GM12878 (cell line): ENCODE measurements at regions not wholly inside any gene's neighbourhood (a gene's known extent, or its start where the extent isn't known, plus 50 kb on each side); places are given as distances from the start of the nearest gene placed in this dataset.

Experiments used
- ESRRA ChIP-seq: IDR thresholded peaks from 2 replicates; pipeline ENCODE4 v1.6.1; 2012; ENCODE audit warnings: mild to moderate bottlenecking, low read length, improper control_type of control experiment
- EZH2 ChIP-seq: IDR thresholded peaks from 2 replicates; pipeline ENCODE4 v1.6.1; 2012; ENCODE audit warnings: low read depth, mild to moderate bottlenecking, control low read depth, inconsistent platforms, low read length, borderline replicate concordance; ENCODE audit not compliant: control insufficient read depth
- GABPA ChIP-seq: IDR thresholded peaks from 2 replicates; pipeline ENCODE4 v1.6.1; 2014; ENCODE audit warnings: antibody characterized with exemption, low read depth, mild to moderate bottlenecking, inconsistent platforms
- HCFC1 ChIP-seq: fragments of 150-350 bp; IDR thresholded peaks from 2 replicates; pipeline ENCODE4 v1.6.1; 2014; ENCODE audit warnings: low read length
- POLR2A ChIP-seq: IDR thresholded peaks from 2 replicates; pipeline ENCODE4 v1.6.1; 2011; ENCODE audit warnings: low read depth, mild to moderate bottlenecking, low read length
- POLR2AphosphoS2 ChIP-seq: IDR thresholded peaks from 2 replicates; pipeline ENCODE4 v1.6.1; 2011; ENCODE audit warnings: low read depth, mild to moderate bottlenecking, low read length, improper control_type of control experiment, moderate library complexity
- SPI1 ChIP-seq: IDR thresholded peaks from 2 replicates; pipeline ENCODE4 v1.6.1; 2011; ENCODE audit warnings: low read depth, mild to moderate bottlenecking, low read length, moderate library complexity, borderline replicate concordance; ENCODE audit not compliant: insufficient read depth
- SREBF2 ChIP-seq: IDR thresholded peaks from 2 replicates; pipeline ENCODE4 v1.6.1; 2012; ENCODE audit warnings: mild to moderate bottlenecking, low read length
- TAF1 ChIP-seq: IDR thresholded peaks from 2 replicates; pipeline ENCODE4 v1.6.1; 2011; ENCODE audit warnings: mild to moderate bottlenecking, low read depth, low read length, borderline replicate concordance
- YY1 ChIP-seq: IDR thresholded peaks from 2 replicates; pipeline ENCODE4 v1.6.1; 2011; ENCODE audit warnings: low read depth, mild to moderate bottlenecking, low read length
- TF ChIP-seq, protein P1 (sequence below), 3 experiments: IDR thresholded peaks in 2 of 3; conservative IDR thresholded peaks in 1 of 3; 2 replicates each; pipeline ENCODE4 v1.5.1; 2011; ENCODE audit warnings: low read depth in 3 of 3, low read length in 3 of 3, mild to moderate bottlenecking in 3 of 3, control low read depth in 2 of 3, moderate library complexity in 2 of 3, inconsistent platforms in 1 of 3, mixed read lengths in 1 of 3; ENCODE audit not compliant: control insufficient read depth in 2 of 3, insufficient read depth in 1 of 3; ENCODE audit errors: extremely low read depth in 1 of 3
- TF ChIP-seq, protein P2 (sequence below): IDR thresholded peaks from 2 replicates; pipeline ENCODE4 v1.6.1; 2012; ENCODE audit warnings: low read depth, low read length, improper control_type of control experiment
- TF ChIP-seq, protein P3 (sequence below): fragments of 450-650 bp; IDR thresholded peaks from 2 replicates; pipeline ENCODE4 v1.6.1; 2017; ENCODE audit warnings: mild to moderate bottlenecking, moderate library complexity

DNA sequence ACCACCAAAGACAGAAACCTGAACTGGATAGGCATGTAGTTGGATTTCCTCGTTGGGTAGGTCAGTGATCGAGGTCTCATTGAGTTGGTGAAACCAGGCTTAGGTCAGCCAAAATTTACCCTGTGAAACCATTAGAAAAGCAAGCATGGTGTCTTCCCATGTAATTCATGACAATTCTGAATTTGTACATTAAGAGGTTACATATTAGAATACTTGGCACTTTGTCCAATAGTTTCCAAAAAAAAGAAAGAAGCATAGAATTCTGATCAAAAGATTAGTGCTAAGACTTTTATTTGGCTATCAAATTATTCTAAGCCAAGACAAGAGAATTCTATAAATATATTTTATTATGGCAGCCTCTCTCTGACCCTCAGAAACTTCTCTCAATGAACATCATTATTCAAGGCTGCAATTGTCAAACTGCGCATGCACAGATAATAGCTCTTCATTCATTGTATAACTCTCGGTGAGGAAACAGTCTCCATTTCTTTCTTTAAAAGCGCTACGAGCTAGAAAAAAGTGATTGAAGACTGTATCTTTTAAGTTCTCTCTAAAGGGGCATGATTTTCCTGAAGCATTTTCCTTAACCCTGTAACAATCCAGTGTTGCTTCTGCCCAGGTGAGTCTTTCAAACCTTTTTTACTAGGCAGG lies 79.1 kb upstream of the MYCN start:
- no peak for TF ChIP-seq GABPA
- TF ChIP-seq, protein P1, sequence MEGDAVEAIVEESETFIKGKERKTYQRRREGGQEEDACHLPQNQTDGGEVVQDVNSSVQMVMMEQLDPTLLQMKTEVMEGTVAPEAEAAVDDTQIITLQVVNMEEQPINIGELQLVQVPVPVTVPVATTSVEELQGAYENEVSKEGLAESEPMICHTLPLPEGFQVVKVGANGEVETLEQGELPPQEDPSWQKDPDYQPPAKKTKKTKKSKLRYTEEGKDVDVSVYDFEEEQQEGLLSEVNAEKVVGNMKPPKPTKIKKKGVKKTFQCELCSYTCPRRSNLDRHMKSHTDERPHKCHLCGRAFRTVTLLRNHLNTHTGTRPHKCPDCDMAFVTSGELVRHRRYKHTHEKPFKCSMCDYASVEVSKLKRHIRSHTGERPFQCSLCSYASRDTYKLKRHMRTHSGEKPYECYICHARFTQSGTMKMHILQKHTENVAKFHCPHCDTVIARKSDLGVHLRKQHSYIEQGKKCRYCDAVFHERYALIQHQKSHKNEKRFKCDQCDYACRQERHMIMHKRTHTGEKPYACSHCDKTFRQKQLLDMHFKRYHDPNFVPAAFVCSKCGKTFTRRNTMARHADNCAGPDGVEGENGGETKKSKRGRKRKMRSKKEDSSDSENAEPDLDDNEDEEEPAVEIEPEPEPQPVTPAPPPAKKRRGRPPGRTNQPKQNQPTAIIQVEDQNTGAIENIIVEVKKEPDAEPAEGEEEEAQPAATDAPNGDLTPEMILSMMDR (IDR thresholded peaks at IDR 0.05 in 2 of 3, conservative IDR thresholded peaks at IDR 0.05 in 1 of 3; ENCODE audit: control insufficient read depth in 2 of 3, extremely low read depth in 1 of 3, insufficient read depth in 1 of 3, low read depth in 3 of 3, low read length in 3 of 3): no peak
- TF ChIP-seq, protein P2, sequence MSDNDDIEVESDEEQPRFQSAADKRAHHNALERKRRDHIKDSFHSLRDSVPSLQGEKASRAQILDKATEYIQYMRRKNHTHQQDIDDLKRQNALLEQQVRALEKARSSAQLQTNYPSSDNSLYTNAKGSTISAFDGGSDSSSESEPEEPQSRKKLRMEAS: no peak
- no peak for TF ChIP-seq ESRRA
- no peak for TF ChIP-seq EZH2
- TF ChIP-seq POLR2A: no peak
- TF ChIP-seq SPI1: no peak
- no peak for TF ChIP-seq TAF1
- TF ChIP-seq, protein P3, sequence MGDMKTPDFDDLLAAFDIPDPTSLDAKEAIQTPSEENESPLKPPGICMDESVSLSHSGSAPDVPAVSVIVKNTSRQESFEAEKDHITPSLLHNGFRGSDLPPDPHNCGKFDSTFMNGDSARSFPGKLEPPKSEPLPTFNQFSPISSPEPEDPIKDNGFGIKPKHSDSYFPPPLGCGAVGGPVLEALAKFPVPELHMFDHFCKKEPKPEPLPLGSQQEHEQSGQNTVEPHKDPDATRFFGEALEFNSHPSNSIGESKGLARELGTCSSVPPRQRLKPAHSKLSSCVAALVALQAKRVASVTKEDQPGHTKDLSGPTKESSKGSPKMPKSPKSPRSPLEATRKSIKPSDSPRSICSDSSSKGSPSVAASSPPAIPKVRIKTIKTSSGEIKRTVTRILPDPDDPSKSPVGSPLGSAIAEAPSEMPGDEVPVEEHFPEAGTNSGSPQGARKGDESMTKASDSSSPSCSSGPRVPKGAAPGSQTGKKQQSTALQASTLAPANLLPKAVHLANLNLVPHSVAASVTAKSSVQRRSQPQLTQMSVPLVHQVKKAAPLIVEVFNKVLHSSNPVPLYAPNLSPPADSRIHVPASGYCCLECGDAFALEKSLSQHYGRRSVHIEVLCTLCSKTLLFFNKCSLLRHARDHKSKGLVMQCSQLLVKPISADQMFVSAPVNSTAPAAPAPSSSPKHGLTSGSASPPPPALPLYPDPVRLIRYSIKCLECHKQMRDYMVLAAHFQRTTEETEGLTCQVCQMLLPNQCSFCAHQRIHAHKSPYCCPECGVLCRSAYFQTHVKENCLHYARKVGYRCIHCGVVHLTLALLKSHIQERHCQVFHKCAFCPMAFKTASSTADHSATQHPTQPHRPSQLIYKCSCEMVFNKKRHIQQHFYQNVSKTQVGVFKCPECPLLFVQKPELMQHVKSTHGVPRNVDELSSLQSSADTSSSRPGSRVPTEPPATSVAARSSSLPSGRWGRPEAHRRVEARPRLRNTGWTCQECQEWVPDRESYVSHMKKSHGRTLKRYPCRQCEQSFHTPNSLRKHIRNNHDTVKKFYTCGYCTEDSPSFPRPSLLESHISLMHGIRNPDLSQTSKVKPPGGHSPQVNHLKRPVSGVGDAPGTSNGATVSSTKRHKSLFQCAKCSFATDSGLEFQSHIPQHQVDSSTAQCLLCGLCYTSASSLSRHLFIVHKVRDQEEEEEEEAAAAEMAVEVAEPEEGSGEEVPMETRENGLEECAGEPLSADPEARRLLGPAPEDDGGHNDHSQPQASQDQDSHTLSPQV: no peak
- TF ChIP-seq YY1: no peak
- TF ChIP-seq HCFC1: no peak
- no peak for TF ChIP-seq POLR2AphosphoS2
- no peak for TF ChIP-seq SREBF2
